ENCODE measurements at regions not wholly inside any gene's neighbourhood (a gene's known extent, or its start where the extent isn't known, plus 50 kb on each side); places are given as distances from the start of the nearest gene placed in this dataset.

- TF ChIP-seq EZH2phosphoT487 (IDR thresholded peaks at IDR 0.05; ENCODE audit: borderline replicate concordance): no peak
- peak in 2 of 3 experiments; percentile 18 to 31; a peak in 3 of 6 replicates for TF ChIP-seq CTCF (IDR thresholded peaks at IDR 0.05 in 2 of 3, conservative IDR thresholded peaks at IDR 0.05 in 1 of 3; ENCODE audit: borderline replicate concordance in 1 of 3, insufficient read depth in 1 of 3, low read depth in 2 of 3, low read length in 2 of 3)
- no peak for TF ChIP-seq ELF1 (IDR thresholded peaks at IDR 0.05; ENCODE audit: borderline replicate concordance, low read depth)
- TF ChIP-seq MAX (IDR thresholded peaks at IDR 0.05): no peak
- TF ChIP-seq CEBPB (IDR thresholded peaks at IDR 0.05; ENCODE audit: low read depth): no peak
- no peak for TF ChIP-seq JUND (IDR thresholded peaks at IDR 0.05)
- TF ChIP-seq EZH2 (IDR thresholded peaks at IDR 0.05): no peak
- no peak for TF ChIP-seq POLR2AphosphoS5 (IDR thresholded peaks at IDR 0.05; ENCODE audit: low read depth, low read length)
- no peak for TF ChIP-seq REST (IDR thresholded peaks at IDR 0.05; ENCODE audit: low read depth)
- no peak for TF ChIP-seq POLR2A (IDR thresholded peaks at IDR 0.05; ENCODE audit: borderline replicate concordance, extremely low read depth, insufficient read depth, insufficient read length)
- TF ChIP-seq YY1 (IDR thresholded peaks at IDR 0.05; ENCODE audit: extremely low read depth, insufficient replicate concordance, low read depth, low read length): no peak
- no peak for TF ChIP-seq ZBTB33 (IDR thresholded peaks at IDR 0.05; ENCODE audit: extremely low read depth, insufficient replicate concordance, low read length)
- TF ChIP-seq FOSL1 (IDR thresholded peaks at IDR 0.05; ENCODE audit: low read depth): no peak
Observed at GRCh38 chr4:32268863-32269262, 1548.7 kb downstream of the PCDH7 start.

Measured in HCT116 (cell line).